Activated CD8-positive, alpha-beta memory T cell treated with anti-CD3 and anti-CD28 coated beads, Interleukin-2, amount 50 U/mL, for 1 hour (primary cell): ENCODE measurements at regions not wholly inside any gene's neighbourhood (a gene's known extent, or its start where the extent isn't known, plus 50 kb on each side); places are given as distances from the start of the nearest gene placed in this dataset.

Experiments used
- DNase-seq: peaks from one replicate; pipeline ENCODE4 v3.0.0-alpha.2; 2020; ENCODE audit errors: extremely low read depth

- DNase-seq, result no peak
These were observed 356.3 kb upstream of the PROK2 start for GRCh38 chr3:72141264-72141663.

- DNase-seq, result no peak
These were observed 354.4 kb upstream of the PROK2 start for GRCh38 chr3:72139316-72139715.

GRCh38 chr3:72137865-72138861, 353.2 kb upstream of the PROK2 start:
- DNase-seq, result no peak

- no peak for DNase-seq
These were observed 350.7 kb upstream of the PROK2 start for GRCh38 chr3:72135636-72136035.

- no peak for DNase-seq
These were observed 350.1 kb upstream of the PROK2 start for GRCh38 chr3:72134989-72135451.

- DNase-seq, result no peak
These were observed 348.5 kb upstream of the PROK2 start for GRCh38 chr3:72133329-72134011.

- no peak for DNase-seq
These were observed 347.0 kb upstream of the PROK2 start for GRCh38 chr3:72131899-72132298.

DNA sequence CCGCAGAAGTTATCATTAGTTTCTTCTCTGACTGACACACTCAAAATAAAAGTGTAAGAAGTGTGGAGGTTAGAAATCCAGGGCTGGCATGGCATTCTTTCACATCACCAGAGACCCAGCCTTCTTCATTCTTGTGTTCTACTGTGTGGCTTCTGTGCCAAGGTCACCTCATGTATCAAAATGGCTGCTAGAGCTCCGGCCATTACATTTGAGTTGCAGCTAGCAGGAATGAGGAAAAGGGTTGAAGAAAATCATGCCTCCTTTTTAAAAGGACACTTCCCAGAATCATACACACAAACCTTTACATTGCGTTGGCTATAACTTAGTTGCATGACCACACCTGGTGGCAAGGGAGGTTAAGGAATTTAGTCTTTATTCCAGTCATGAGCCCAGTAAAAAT, 345.6 kb upstream of the PROK2 start:
- no peak for DNase-seq

- DNase-seq, result no peak
These were observed 344.6 kb upstream of the PROK2 start for GRCh38 chr3:72129501-72130094.

- no peak for DNase-seq
These were observed 344.0 kb upstream of the PROK2 start for GRCh38 chr3:72128921-72129320.

DNA sequence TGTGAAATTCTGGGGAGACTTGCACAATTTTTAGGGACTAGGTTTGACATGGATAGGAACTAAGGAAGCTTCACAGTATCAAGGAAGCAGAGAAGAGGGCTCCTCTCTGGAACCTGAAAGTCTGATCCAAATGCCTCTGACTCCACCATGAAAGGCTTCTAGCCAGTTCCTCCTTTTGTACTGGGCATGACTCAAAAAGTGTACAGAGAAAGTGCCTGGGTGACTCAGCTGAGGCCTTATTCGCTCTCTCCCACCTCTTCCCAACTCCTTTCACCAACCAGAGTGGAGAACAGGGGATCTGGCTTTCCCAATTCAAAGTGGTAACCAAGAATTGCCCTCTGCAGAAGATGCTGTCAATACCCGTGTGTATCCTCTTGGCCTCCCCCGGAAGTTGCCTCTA, 342.9 kb upstream of the PROK2 start:
- no peak for DNase-seq

DNA sequence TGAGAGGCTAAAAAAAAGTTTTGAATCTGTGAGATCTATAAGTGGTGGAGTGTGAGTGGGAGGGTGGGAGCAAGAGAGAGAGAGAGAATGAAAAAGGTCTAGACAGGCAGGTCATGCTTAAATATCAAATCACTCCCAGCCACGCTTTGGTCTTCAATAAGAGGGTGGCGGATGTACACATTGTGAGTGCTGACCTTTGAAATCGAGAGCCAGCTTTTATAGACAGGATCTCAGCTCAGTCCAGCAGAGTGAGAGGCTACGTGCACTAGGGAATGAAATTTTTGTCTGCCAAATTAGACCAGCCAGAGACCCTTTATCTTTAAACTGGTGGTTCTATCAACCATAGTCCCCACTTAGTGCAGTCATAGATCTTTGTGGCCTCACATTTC, 342.3 kb upstream of the PROK2 start:
- DNase-seq, result no peak

GRCh38 chr3:72126441-72127223, 341.7 kb upstream of the PROK2 start:
- DNase-seq, result no peak

- DNase-seq, result no peak
These were observed 339.0 kb upstream of the PROK2 start for GRCh38 chr3:72123908-72124441.

DNA sequence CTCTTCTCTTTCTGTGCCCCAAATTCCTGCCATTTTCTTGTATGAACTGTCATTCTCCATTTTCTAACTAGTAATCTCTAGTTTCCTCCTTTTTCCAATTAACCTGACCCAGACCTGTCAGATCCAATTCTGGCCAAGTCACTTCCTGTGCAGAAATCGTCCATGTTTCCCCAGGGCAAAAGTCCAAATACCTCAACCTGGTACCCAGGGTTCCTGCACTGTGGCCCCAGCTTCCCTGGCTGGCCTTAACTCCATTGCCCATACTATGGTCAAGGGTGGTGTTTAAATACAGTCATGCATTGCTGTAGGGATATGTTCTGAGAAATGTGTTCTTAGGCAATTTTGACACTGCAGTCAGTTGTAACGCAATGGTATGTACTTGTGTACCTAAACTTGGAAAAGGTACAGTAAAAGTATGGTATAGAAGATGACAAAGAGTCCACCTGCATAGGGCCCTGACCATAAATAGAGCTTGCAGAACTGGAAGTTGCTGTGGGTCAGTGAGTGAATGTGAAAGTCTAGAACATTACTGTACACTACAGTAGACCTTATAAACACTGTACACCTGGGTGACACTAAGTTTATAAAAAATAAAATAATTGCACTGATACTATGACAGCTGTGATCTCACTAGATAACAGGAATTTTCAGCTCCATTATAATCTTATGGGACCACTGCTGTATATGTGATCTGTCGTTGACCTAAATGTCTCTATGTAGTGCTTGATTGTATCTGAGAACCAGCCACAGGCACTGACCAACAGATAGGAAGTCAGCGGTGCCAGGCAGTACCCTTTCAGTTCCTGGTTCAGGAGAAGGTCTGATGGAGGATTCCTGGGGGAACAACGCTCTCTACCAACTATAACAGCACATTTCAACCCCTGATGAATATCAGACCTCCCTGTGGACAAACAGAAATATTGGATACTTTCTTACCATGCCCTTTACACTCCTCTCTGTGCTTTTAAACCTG, 336.1 kb upstream of the PROK2 start:
- DNase-seq, result no peak

- DNase-seq, result no peak
These were observed 335.1 kb upstream of the PROK2 start for GRCh38 chr3:72120039-72120438.

GRCh38 chr3:72118628-72119027, 333.7 kb upstream of the PROK2 start:
- no peak for DNase-seq

GRCh38 chr3:72116226-72116625, 331.3 kb upstream of the PROK2 start:
- no peak for DNase-seq

DNA sequence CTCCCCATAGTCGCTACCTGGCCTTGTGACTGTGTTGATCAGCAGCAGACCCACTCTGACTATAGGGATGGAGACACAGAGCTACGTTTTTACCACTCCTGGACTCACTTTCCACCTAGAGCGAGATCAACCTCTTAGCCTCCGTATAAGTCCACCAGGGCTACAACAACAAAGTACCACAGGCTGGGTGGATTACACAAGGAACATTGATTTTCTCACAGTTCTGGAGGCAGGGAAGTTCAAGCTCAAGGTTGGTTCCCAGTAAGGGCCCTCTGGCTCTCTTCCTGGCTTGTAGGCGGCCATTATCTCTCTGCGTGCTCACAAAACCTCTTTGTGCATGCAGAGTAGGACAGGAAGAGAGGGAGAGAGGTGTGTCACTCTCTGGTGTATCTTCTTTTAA, 330.4 kb upstream of the PROK2 start:
- DNase-seq, result no peak

DNA sequence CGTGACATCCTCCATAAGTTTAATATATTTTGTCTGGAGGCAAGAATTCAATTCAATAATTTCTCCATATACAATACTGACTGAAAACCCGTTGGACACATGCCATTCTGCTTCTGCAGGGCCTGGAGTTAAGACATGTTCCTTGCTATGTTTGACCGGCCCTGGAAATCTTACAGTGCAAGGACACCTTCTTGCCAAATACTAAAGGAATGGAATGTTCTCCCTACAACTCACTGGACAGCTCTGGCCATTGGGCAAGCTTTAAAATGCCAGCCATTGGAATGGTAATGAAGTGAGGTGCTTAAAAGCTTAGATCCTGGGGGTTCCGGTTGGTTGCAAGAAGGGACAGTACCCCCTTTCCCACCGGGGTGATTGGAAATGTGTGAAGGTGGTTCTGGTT, 329.8 kb upstream of the PROK2 start:
- no peak for DNase-seq
